ENCODE measurements at regions not wholly inside any gene's neighbourhood (a gene's known extent, or its start where the extent isn't known, plus 50 kb on each side); places are given as distances from the start of the nearest gene placed in this dataset.

GRCh38 chr10:53091574-53091973, 319.0 kb upstream of the MBL2 start:
- Histone ChIP-seq H4K20me1 (ENCODE audit: low read depth) (no peaks in the 10 kb centered on the region), H3K27me3 (no peaks in the 10 kb centered on the region), H3K9me3 (ENCODE audit: low read depth) (no peaks in the 10 kb centered on the region), H3K27ac (no peak overlapping the region), H3K4me3 (no peak overlapping the region), H3K4me1 (no peaks in the 10 kb centered on the region), H3K9ac (no peak overlapping the region), H3K4me2 (no peak overlapping the region), H3F3A (ENCODE audit: low read depth) (no peaks in the 10 kb centered on the region), H3K79me2 (ENCODE audit: low read depth) (no peaks in the 10 kb centered on the region), H2AFZ (replicated peaks) (no peak overlapping the region), H3K36me3 (no peaks in the 10 kb centered on the region)
- H3K27me3 Mint-ChIP-seq (ENCODE audit: insufficient read depth, low read depth): no peaks in the 10 kb centered on the region
- no peak overlapping the region for H3K4me3 Mint-ChIP-seq
- H3K36me3 Mint-ChIP-seq: no peaks in the 10 kb centered on the region
- TF ChIP-seq EZH2 (IDR thresholded peaks at IDR 0.05) (no peak), CTCF (IDR thresholded peaks at IDR 0.05) (no peak), EZH2phosphoT487 (IDR thresholded peaks at IDR 0.05) (no peak)
- H3K27ac Mint-ChIP-seq: no peak overlapping the region
- DNase-seq (ENCODE audit: low spot score): no peak
- H3K9me3 Mint-ChIP-seq: peaks cover 3% of the 10 kb centered on the region
- peaks cover 6% of the 10 kb centered on the region for H3K4me1 Mint-ChIP-seq

- Mint-ChIP-seq H3K4me1 (peaks cover 6% of the 10 kb centered on the region), H3K27me3 (ENCODE audit: insufficient read depth, low read depth) (no peaks in the 10 kb centered on the region), H3K27ac (no peak overlapping the region), H3K9me3 (peaks cover 8% of the 10 kb centered on the region), H3K4me3 (no peak overlapping the region), H3K36me3 (no peaks in the 10 kb centered on the region)
- no peaks in the 10 kb centered on the region for H3F3A ChIP-seq (ENCODE audit: low read depth)
- H2AFZ ChIP-seq (replicated peaks): no peak overlapping the region
- DNase-seq (ENCODE audit: low spot score): no peak
- H4K20me1 ChIP-seq (ENCODE audit: low read depth): no peaks in the 10 kb centered on the region
- H3K9me3 ChIP-seq (ENCODE audit: low read depth): peaks cover 3% of the 10 kb centered on the region
- no peak overlapping the region for H3K4me2 ChIP-seq
- no peak overlapping the region for H3K4me3 ChIP-seq
- TF ChIP-seq CTCF (IDR thresholded peaks at IDR 0.05) (no peak), EZH2 (IDR thresholded peaks at IDR 0.05) (no peak), EZH2phosphoT487 (IDR thresholded peaks at IDR 0.05) (no peak)
- H3K27me3 ChIP-seq: no peaks in the 10 kb centered on the region
- no peak overlapping the region for H3K27ac ChIP-seq
- no peaks in the 10 kb centered on the region for H3K79me2 ChIP-seq (ENCODE audit: low read depth)
- no peak overlapping the region for H3K9ac ChIP-seq
- no peaks in the 10 kb centered on the region for H3K4me1 ChIP-seq
- no peaks in the 10 kb centered on the region for H3K36me3 ChIP-seq
Measured at GRCh38 chr10:53088961-53089360, 316.4 kb upstream of the MBL2 start.

GRCh38 chr10:53079283-53079682, 306.7 kb upstream of the MBL2 start:
- no peaks in the 10 kb centered on the region for H3F3A ChIP-seq (ENCODE audit: low read depth)
- no peak overlapping the region for H3K27ac ChIP-seq
- TF ChIP-seq EZH2phosphoT487 (IDR thresholded peaks at IDR 0.05) (no peak), EZH2 (IDR thresholded peaks at IDR 0.05) (no peak), CTCF (IDR thresholded peaks at IDR 0.05) (no peak)
- Mint-ChIP-seq H3K27ac (no peak overlapping the region), H3K36me3 (no peaks in the 10 kb centered on the region), H3K4me1 (no peaks in the 10 kb centered on the region), H3K4me3 (no peak overlapping the region), H3K27me3 (ENCODE audit: insufficient read depth, low read depth) (peaks cover 2% of the 10 kb centered on the region), H3K9me3 (no peaks in the 10 kb centered on the region)
- H4K20me1 ChIP-seq (ENCODE audit: low read depth): no peaks in the 10 kb centered on the region
- H3K27me3 ChIP-seq: no peaks in the 10 kb centered on the region
- H2AFZ ChIP-seq (replicated peaks): no peak overlapping the region
- H3K79me2 ChIP-seq (ENCODE audit: low read depth): no peaks in the 10 kb centered on the region
- H3K9me3 ChIP-seq (ENCODE audit: low read depth): no peaks in the 10 kb centered on the region
- no peak overlapping the region for H3K4me2 ChIP-seq
- H3K36me3 ChIP-seq: no peaks in the 10 kb centered on the region
- H3K4me1 ChIP-seq: no peaks in the 10 kb centered on the region
- no peak overlapping the region for H3K9ac ChIP-seq
- no peak overlapping the region for H3K4me3 ChIP-seq
- DNase-seq (ENCODE audit: low spot score): no peak

GRCh38 chr10:53076948-53077347, 304.4 kb upstream of the MBL2 start:
- no peak for DNase-seq (ENCODE audit: low spot score)
- no peak overlapping the region for H3K27ac ChIP-seq
- Mint-ChIP-seq H3K36me3 (no peaks in the 10 kb centered on the region), H3K27ac (no peak overlapping the region), H3K9me3 (no peaks in the 10 kb centered on the region), H3K4me1 (no peaks in the 10 kb centered on the region), H3K4me3 (no peak overlapping the region), H3K27me3 (ENCODE audit: insufficient read depth, low read depth) (no peaks in the 10 kb centered on the region)
- H2AFZ ChIP-seq (replicated peaks): no peak overlapping the region
- H4K20me1 ChIP-seq (ENCODE audit: low read depth): no peaks in the 10 kb centered on the region
- no peaks in the 10 kb centered on the region for H3K4me1 ChIP-seq
- H3K79me2 ChIP-seq (ENCODE audit: low read depth): no peaks in the 10 kb centered on the region
- TF ChIP-seq EZH2phosphoT487 (IDR thresholded peaks at IDR 0.05) (no peak), CTCF (IDR thresholded peaks at IDR 0.05) (no peak), EZH2 (IDR thresholded peaks at IDR 0.05) (no peak)
- no peaks in the 10 kb centered on the region for H3F3A ChIP-seq (ENCODE audit: low read depth)
- H3K9me3 ChIP-seq (ENCODE audit: low read depth): no peaks in the 10 kb centered on the region
- H3K4me2 ChIP-seq: no peak overlapping the region
- H3K36me3 ChIP-seq: no peaks in the 10 kb centered on the region
- no peaks in the 10 kb centered on the region for H3K27me3 ChIP-seq
- H3K4me3 ChIP-seq: no peak overlapping the region
- no peak overlapping the region for H3K9ac ChIP-seq
